RWPE2 (cell line): ENCODE measurements at regions not wholly inside any gene's neighbourhood (a gene's known extent, or its start where the extent isn't known, plus 50 kb on each side); places are given as distances from the start of the nearest gene placed in this dataset.
A peak's percentile ranks its signal among the peaks of the same experiment; 100 is the strongest.

ENCODE experiments used
- ATAC-seq: fragments of 200-7000 bp; cut with Tn5 transposase; 3 replicates; pipeline ENCODE4 v1.9.1; 2021; ENCODE audit warnings: low read depth
- DNase-seq: peaks from one replicate; pipeline ENCODE4 v3.0.0-alpha.2; 2020; ENCODE audit warnings: low spot score
- H3K27ac ChIP-seq: fragments of 450-650 bp; 2 replicates; pipeline ENCODE4 v1.5.1; 2017; ENCODE audit warnings: mild to moderate bottlenecking; ENCODE audit not compliant: poor library complexity, severe bottlenecking
- H3K27me3 ChIP-seq: fragments of 250-450 bp; sonication (Bioruptor Pico); 2 replicates; pipeline ENCODE4 v1.5.1; 2021; ENCODE audit warnings: mild to moderate bottlenecking, moderate library complexity; ENCODE audit not compliant: insufficient read depth, poor library complexity, severe bottlenecking
- H3K36me3 ChIP-seq: fragments of 250-450 bp; sonication (Bioruptor Pico); 2 replicates; pipeline ENCODE4 v1.5.1; 2020; ENCODE audit warnings: low read depth, mild to moderate bottlenecking, moderate library complexity
- H3K4me1 ChIP-seq: fragments of 250-450 bp; sonication (Bioruptor Pico); 2 replicates; pipeline ENCODE4 v1.5.1; 2021; ENCODE audit warnings: mild to moderate bottlenecking, moderate library complexity; ENCODE audit not compliant: insufficient read depth, poor library complexity, severe bottlenecking
- H3K4me3 ChIP-seq: fragments of 250-450 bp; sonication (Bioruptor Pico); 2 replicates; pipeline ENCODE4 v1.5.1; 2021; ENCODE audit warnings: mild to moderate bottlenecking, moderate library complexity; ENCODE audit not compliant: severe bottlenecking
- H3K9me3 ChIP-seq: fragments of 250-450 bp; sonication (Bioruptor Pico); 2 replicates; pipeline ENCODE4 v1.5.1; 2021; ENCODE audit warnings: mild to moderate bottlenecking, moderate library complexity; ENCODE audit not compliant: severe bottlenecking
- CTCF ChIP-seq: fragments of 450-650 bp; IDR thresholded peaks from one replicate; pipeline ENCODE4 v1.5.1; 2017; ENCODE audit warnings: mild to moderate bottlenecking, moderate library complexity; ENCODE audit not compliant: poor library complexity, severe bottlenecking

- no peaks in the 10 kb centered on the region for H3K36me3 ChIP-seq
- ATAC-seq (no peak), DNase-seq (no peak)
- peaks cover 29% of the 10 kb centered on the region for H3K4me1 ChIP-seq
- H3K27ac ChIP-seq: no peak overlapping the region
- TF ChIP-seq CTCF: no peak
- no peak overlapping the region for H3K4me3 ChIP-seq
- peaks cover 5% of the 10 kb centered on the region for H3K9me3 ChIP-seq
- no peaks in the 10 kb centered on the region for H3K27me3 ChIP-seq
Measured at GRCh38 chr2:189937691-189938090, 124.8 kb downstream of the MSTN start.

GRCh38 chr2:189933911-189934399 lies 128.6 kb downstream of the MSTN start:
- no peaks in the 10 kb centered on the region for H3K36me3 ChIP-seq
- H3K27ac ChIP-seq: peak overlapping the region; percentile 96
- H3K4me3 ChIP-seq: no peak overlapping the region
- H3K9me3 ChIP-seq: no peaks in the 10 kb centered on the region
- H3K4me1 ChIP-seq: peaks cover 29% of the 10 kb centered on the region
- H3K27me3 ChIP-seq: no peaks in the 10 kb centered on the region
- DNase-seq (no peak), ATAC-seq (peak; percentile 98)
- no peak for TF ChIP-seq CTCF

GRCh38 chr2:189933041-189933440 lies 129.5 kb downstream of the MSTN start:
- no peaks in the 10 kb centered on the region for H3K27me3 ChIP-seq
- ATAC-seq (no peak), DNase-seq (no peak)
- no peak overlapping the region for H3K4me3 ChIP-seq
- no peaks in the 10 kb centered on the region for H3K36me3 ChIP-seq
- H3K27ac ChIP-seq: peak overlapping the region; percentile 96
- no peak for TF ChIP-seq CTCF
- peaks cover 29% of the 10 kb centered on the region for H3K4me1 ChIP-seq
- no peaks in the 10 kb centered on the region for H3K9me3 ChIP-seq

- Histone ChIP-seq H3K27me3 (no peaks in the 10 kb centered on the region), H3K4me3 (no peak overlapping the region), H3K27ac (no peak overlapping the region), H3K36me3 (no peaks in the 10 kb centered on the region), H3K9me3 (no peaks in the 10 kb centered on the region), H3K4me1 (peaks cover 2% of the 10 kb centered on the region)
- DNase-seq: no peak
- TF ChIP-seq CTCF: no peak
- ATAC-seq: no peak
Measured at GRCh38 chr2:189927823-189928222, 134.7 kb downstream of the MSTN start.
